K562 (cell line): ENCODE measurements at regions not wholly inside any gene's neighbourhood (a gene's known extent, or its start where the extent isn't known, plus 50 kb on each side); places are given as distances from the start of the nearest gene placed in this dataset.

Experiments
- ATAC-seq: fragments of 200-7000 bp; cut with Tn5 transposase; 3 replicates; pipeline ENCODE4 v1.9.1; 2020; ENCODE audit warnings: moderate library complexity
- BruUV-seq: library from RNA; stranded (reverse); fragments of 400-500 nt; replicated peaks from 2 replicates; lab custom pipeline; 2021; lab: Mats Ljungman, UMichigan
- CTCF ChIA-PET: fragments of 300-600 bp; formaldehyde crosslinking; extraction: SDS; loops from one replicate; lab custom pipeline; 2021; ENCODE audit warnings: low intra/inter-chr PET ratio; lab: Yijun Ruan, JAX
- POLR2A ChIA-PET: fragments of 300-600, 350-650 bp; sonication (Branson Sonifier 250); formaldehyde crosslinking; extraction: SDS; loops from one replicate; lab custom pipeline; 2021; ENCODE audit warnings: antibody characterized with exemption, inconsistent platforms; lab: Yijun Ruan, JAX
- DNase-seq, 4 experiments: peaks; one replicate each; pipeline versions ENCODE4 v3.0.0 to v3.0.0-alpha.2; 2011 to 2018; ENCODE audit warnings: low spot score in 3 of 4, mixed read lengths in 3 of 4; ENCODE audit errors: extremely low read depth in 1 of 4
- FAIRE-seq: peaks from 2 replicates; lab custom pipeline; 2011; peaks lifted over from hg19 to GRCh38; lab: Jason Lieb, UNC
- H2AFZ ChIP-seq: 2 replicates; pipeline ENCODE4 v1.6.0; 2011; ENCODE audit warnings: low read depth, low read length, control low read depth, inconsistent platforms
- H3K27ac ChIP-seq: fragments of 200-600 bp; 3 replicates; pipeline ENCODE4 v1.8.0; 2011; ENCODE audit warnings: low read depth, mild to moderate bottlenecking, control low read depth, inconsistent platforms, low read length, moderate library complexity, mixed read lengths; ENCODE audit errors: extremely low read depth
- H3K27me3 ChIP-seq, 2 experiments: fragments of 300-600 bp in 1 of 2; 2 replicates in 1 of 2; 3 replicates in 1 of 2; pipeline versions ENCODE4 v1.6.0 to v1.8.0; 2011; ENCODE audit warnings: inconsistent platforms in 2 of 2, low read length in 2 of 2, mild to moderate bottlenecking in 1 of 2, mixed read lengths in 1 of 2, moderate library complexity in 1 of 2; ENCODE audit not compliant: control insufficient read depth in 2 of 2, insufficient read depth in 2 of 2
- H3K36me3 ChIP-seq: fragments of 300-600 bp; 3 replicates; pipeline ENCODE4 v1.8.0; 2011; ENCODE audit warnings: mild to moderate bottlenecking, low read length, inconsistent platforms; ENCODE audit not compliant: control insufficient read depth, insufficient read depth
- H3K4me1 ChIP-seq, 2 experiments: fragments of 200-600 bp in 1 of 2; replicated peaks in 1 of 2; 2 replicates in 1 of 2; 3 replicates in 1 of 2; pipeline versions ENCODE4 v1.5.1 to v1.8.0; 2011; ENCODE audit warnings: inconsistent platforms in 2 of 2, low read length in 2 of 2, mild to moderate bottlenecking in 1 of 2, mixed read lengths in 1 of 2, moderate library complexity in 1 of 2; ENCODE audit not compliant: control insufficient read depth in 2 of 2, insufficient read depth in 2 of 2
- H3K4me2 ChIP-seq: 2 replicates; pipeline ENCODE4 v1.6.1; 2011; ENCODE audit warnings: low read length, control low read depth, inconsistent platforms, mixed read lengths; ENCODE audit not compliant: insufficient read depth
- H3K4me3 ChIP-seq: fragments of 200-600 bp; sonication (generic), shearing (Covaris generic); 2 replicates; pipeline ENCODE4 v1.5.1; 2016; ENCODE audit warnings: control low read depth, inconsistent platforms
- H3K79me2 ChIP-seq: fragments of 200-600 bp; 3 replicates; pipeline ENCODE4 v1.8.0; 2011; ENCODE audit warnings: low read length, inconsistent platforms; ENCODE audit not compliant: control insufficient read depth, insufficient read depth
- H3K9ac ChIP-seq, 2 experiments: 2 replicates each; pipeline versions ENCODE4 v1.6.0 to v1.6.1; 2011; ENCODE audit warnings: low read depth in 2 of 2, low read length in 2 of 2, control low read depth in 1 of 2, inconsistent platforms in 1 of 2, mild to moderate bottlenecking in 1 of 2, mixed read lengths in 1 of 2; ENCODE audit not compliant: insufficient read depth in 1 of 2
- H3K9me1 ChIP-seq: one replicate; pipeline ENCODE4 v1.6.0; 2011; ENCODE audit warnings: inconsistent platforms, mild to moderate bottlenecking, low read length, moderate library complexity; ENCODE audit not compliant: control insufficient read depth, insufficient read depth
- H3K9me3 ChIP-seq: replicated peaks from 2 replicates; pipeline ENCODE4 v1.5.1; 2011; ENCODE audit warnings: low read depth, low read length, inconsistent platforms; ENCODE audit not compliant: control insufficient read depth, insufficient read depth
- H4K20me1 ChIP-seq: replicated peaks from 2 replicates; pipeline ENCODE4 v1.6.1; 2011; ENCODE audit warnings: low read length, inconsistent platforms, mixed read lengths; ENCODE audit not compliant: control insufficient read depth, insufficient read depth
- DACH1 ChIP-seq: fragments of 450-650 bp; IDR thresholded peaks from 2 replicates; pipeline ENCODE4 v1.6.1; 2018; ENCODE audit not compliant: partially characterized antibody
- ELF1 ChIP-seq: fragments of 200-800 bp; sonication (Bioruptor generic); IDR thresholded peaks from 2 replicates; pipeline ENCODE4 v1.6.1; 2016; ENCODE audit warnings: missing genetic modification characterization, missing compliant biosample characterization
- EP300 ChIP-seq: IDR thresholded peaks from 2 replicates; pipeline ENCODE4 v1.6.1; 2012; ENCODE audit warnings: low read length, improper control_type of control experiment
- JUND ChIP-seq, 2 experiments: IDR thresholded peaks; 2 replicates in 1 of 2; 3 replicates in 1 of 2; pipeline ENCODE4 v1.6.1; 2011; ENCODE audit warnings: borderline replicate concordance in 2 of 2, low read depth in 2 of 2, low read length in 2 of 2, improper control_type of control experiment in 1 of 2, missing biosample characterization in 1 of 2, missing genetic modification characterization in 1 of 2, missing genetic modification reagents in 1 of 2
- KLF6 ChIP-seq: fragments of 250-450 bp; sonication (Bioruptor Pico); IDR thresholded peaks from 2 replicates; pipeline ENCODE4 v1.4.0; 2020; ENCODE audit warnings: mild to moderate bottlenecking, moderate library complexity, borderline replicate concordance
- NFE2L1 ChIP-seq: fragments of 450-650 bp; IDR thresholded peaks from 2 replicates; pipeline ENCODE4 v1.6.1; 2016; ENCODE audit warnings: missing genetic modification characterization, low read depth, mild to moderate bottlenecking, missing compliant biosample characterization, moderate library complexity, borderline replicate concordance
- NONO ChIP-seq, 2 experiments: fragments of 200-400 bp in 1 of 2; fragments of 450-650 bp in 1 of 2; formaldehyde crosslinking in 1 of 2; IDR thresholded peaks; 2 replicates each; pipeline ENCODE4 v1.6.1; 2017; ENCODE audit warnings: low read depth in 2 of 2, mild to moderate bottlenecking in 2 of 2, moderate library complexity in 2 of 2, low read length in 1 of 2
- PTTG1 ChIP-seq: fragments of 450-650 bp; IDR thresholded peaks from 2 replicates; pipeline ENCODE4 v1.6.1; 2016; ENCODE audit warnings: low read depth, mild to moderate bottlenecking, missing genetic modification characterization, missing compliant biosample characterization
- TBP ChIP-seq: optimal IDR thresholded peaks from 2 replicates; pipeline ENCODE3; 2011; ENCODE audit warnings: low read depth, low read length, improper control_type of control experiment
- ZNF311 ChIP-seq: fragments of 250-450 bp; sonication (Bioruptor Pico); IDR thresholded peaks from 2 replicates; pipeline ENCODE4 v1.4.0; 2020; ENCODE audit warnings: mild to moderate bottlenecking, moderate library complexity
- ZNF584 ChIP-seq: fragments of 200-800 bp; sonication (Bioruptor generic); IDR thresholded peaks from 2 replicates; pipeline ENCODE4 v1.6.1; 2016; ENCODE audit warnings: low read depth, mild to moderate bottlenecking, missing genetic modification characterization, missing compliant biosample characterization
- WGBS: fragments of 100-300 bp; shearing (Covaris generic); methylation state at CpG from one replicate; pipeline ENCODE4 v1.1.6; 2016; ENCODE audit warnings: low coverage, mixed read lengths; ENCODE audit not compliant: insufficient coverage; ENCODE audit errors: missing lambda C conversion rate; 5-methylcytosine and 5-hydroxymethylcytosine counted together
- in situ Hi-C: fragments of 300-500 bp; cut with MboI; formaldehyde crosslinking; loops from 4 replicates; pipeline ENCODE4 v1.15.0; 2018; ENCODE audit warnings: inconsistent platforms, mixed read lengths
- intact Hi-C: fragments of 100-400 bp; cut with micrococcal nuclease; formaldehyde crosslinking; loops from 2 replicates; pipeline ENCODE4 v1.14.2; 2022
- TF ChIP-seq, protein P1 (sequence below): sonication (generic); formaldehyde crosslinking; IDR thresholded peaks from 2 replicates; pipeline ENCODE4 v1.5.0; 2020; ENCODE audit warnings: missing genetic modification reagents
- TF ChIP-seq, protein P2 (sequence below): fragments of 250-450 bp; sonication (Bioruptor Pico); IDR thresholded peaks from 2 replicates; pipeline ENCODE4 v1.4.0; 2020

- Histone ChIP-seq H3K27me3 (no peaks in the 10 kb centered on the region), H3K4me2 (peak overlapping the region; percentile 81), H4K20me1 (no peaks in the 10 kb centered on the region), H3K9me1 (no peaks in the 10 kb centered on the region), H2AFZ (peak overlapping the region; percentile 95), H3K79me2 (no peaks in the 10 kb centered on the region), H3K4me3 (no peak overlapping the region), H3K4me1 (peaks cover 4 to 91% of the 10 kb centered on the region in 2 experiments; a peak in 4 of 5 replicates), H3K36me3 (no peaks in the 10 kb centered on the region), H3K9ac (peak overlapping the region; percentile 50 to 86; a peak in 3 of 4 replicates), H3K27ac (peak overlapping the region; percentile 96), H3K9me3 (no peaks in the 10 kb centered on the region)
- intact Hi-C loops (loop anchor here (5.0 kb wide), 2 partner anchors 69 to 249 kb away; no protein-coding TSS in a partner anchor), in situ Hi-C loops (no loop called here)
- no TSS peak for BruUV-seq
- WGBS = 9% methylated on average over 7 of the region's 7 CpGs
- POLR2A ChIA-PET = interaction anchor here (0.8 to 3.5 kb wide), 12 partner anchors 10 to 306 kb away, joined by 3 to 36 read pairs (median 3); no protein-coding TSS in a partner anchor
- DNase-seq (peak in 1 of 4 experiments; percentile 57), FAIRE-seq (no peak), ATAC-seq (peak; percentile 17)
- CTCF ChIA-PET = no interaction called here
- 0 out of 2 replicates have a peak, but pooled peaks have one; percentile 39 for TF ChIP-seq ELF1 (tag)
- TF ChIP-seq TBP = peak; percentile 16
- 0 out of 2 replicates have a peak, but pooled peaks have one; percentile 43 for TF ChIP-seq PTTG1 (tag)
- TF ChIP-seq, protein P1, sequence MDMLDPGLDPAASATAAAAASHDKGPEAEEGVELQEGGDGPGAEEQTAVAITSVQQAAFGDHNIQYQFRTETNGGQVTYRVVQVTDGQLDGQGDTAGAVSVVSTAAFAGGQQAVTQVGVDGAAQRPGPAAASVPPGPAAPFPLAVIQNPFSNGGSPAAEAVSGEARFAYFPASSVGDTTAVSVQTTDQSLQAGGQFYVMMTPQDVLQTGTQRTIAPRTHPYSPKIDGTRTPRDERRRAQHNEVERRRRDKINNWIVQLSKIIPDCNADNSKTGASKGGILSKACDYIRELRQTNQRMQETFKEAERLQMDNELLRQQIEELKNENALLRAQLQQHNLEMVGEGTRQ (CRISPR knock-in tag) = no peak
- 0 out of 2 replicates have a peak, but pooled peaks have one; percentile 34 for TF ChIP-seq KLF6 (CRISPR knock-in tag)
- TF ChIP-seq, protein P2, sequence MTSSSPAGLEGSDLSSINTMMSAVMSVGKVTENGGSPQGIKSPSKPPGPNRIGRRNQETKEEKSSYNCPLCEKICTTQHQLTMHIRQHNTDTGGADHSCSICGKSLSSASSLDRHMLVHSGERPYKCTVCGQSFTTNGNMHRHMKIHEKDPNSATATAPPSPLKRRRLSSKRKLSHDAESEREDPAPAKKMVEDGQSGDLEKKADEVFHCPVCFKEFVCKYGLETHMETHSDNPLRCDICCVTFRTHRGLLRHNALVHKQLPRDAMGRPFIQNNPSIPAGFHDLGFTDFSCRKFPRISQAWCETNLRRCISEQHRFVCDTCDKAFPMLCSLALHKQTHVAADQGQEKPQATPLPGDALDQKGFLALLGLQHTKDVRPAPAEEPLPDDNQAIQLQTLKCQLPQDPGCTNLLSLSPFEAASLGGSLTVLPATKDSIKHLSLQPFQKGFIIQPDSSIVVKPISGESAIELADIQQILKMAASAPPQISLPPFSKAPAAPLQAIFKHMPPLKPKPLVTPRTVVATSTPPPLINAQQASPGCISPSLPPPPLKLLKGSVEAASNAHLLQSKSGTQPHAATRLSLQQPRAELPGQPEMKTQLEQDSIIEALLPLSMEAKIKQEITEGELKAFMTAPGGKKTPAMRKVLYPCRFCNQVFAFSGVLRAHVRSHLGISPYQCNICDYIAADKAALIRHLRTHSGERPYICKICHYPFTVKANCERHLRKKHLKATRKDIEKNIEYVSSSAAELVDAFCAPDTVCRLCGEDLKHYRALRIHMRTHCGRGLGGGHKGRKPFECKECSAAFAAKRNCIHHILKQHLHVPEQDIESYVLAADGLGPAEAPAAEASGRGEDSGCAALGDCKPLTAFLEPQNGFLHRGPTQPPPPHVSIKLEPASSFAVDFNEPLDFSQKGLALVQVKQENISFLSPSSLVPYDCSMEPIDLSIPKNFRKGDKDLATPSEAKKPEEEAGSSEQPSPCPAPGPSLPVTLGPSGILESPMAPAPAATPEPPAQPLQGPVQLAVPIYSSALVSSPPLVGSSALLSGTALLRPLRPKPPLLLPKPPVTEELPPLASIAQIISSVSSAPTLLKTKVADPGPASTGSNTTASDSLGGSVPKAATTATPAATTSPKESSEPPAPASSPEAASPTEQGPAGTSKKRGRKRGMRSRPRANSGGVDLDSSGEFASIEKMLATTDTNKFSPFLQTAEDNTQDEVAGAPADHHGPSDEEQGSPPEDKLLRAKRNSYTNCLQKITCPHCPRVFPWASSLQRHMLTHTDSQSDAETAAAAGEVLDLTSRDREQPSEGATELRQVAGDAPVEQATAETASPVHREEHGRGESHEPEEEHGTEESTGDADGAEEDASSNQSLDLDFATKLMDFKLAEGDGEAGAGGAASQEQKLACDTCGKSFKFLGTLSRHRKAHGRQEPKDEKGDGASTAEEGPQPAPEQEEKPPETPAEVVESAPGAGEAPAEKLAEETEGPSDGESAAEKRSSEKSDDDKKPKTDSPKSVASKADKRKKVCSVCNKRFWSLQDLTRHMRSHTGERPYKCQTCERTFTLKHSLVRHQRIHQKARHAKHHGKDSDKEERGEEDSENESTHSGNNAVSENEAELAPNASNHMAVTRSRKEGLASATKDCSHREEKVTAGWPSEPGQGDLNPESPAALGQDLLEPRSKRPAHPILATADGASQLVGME (CRISPR knock-in tag) = peak; percentile 1; the same call in 1 of the 2 replicates
- peak; percentile 10 for TF ChIP-seq DACH1
- no peak for TF ChIP-seq NONO (IDR thresholded peaks at IDR 0.05; ENCODE audit: low read depth in 2 of 2, low read length in 1 of 2)
- TF ChIP-seq ZNF584 (CRISPR knock-in tag) = peak; percentile 79; the same call in 1 of the 2 replicates
- TF ChIP-seq EP300 = 0 out of 2 replicates have a peak, but pooled peaks have one; percentile 1
- peak; percentile 14; the same call in 1 of the 2 replicates for TF ChIP-seq ZNF311
- peak; percentile 32; the same call in 1 of the 2 replicates for TF ChIP-seq JUND (IDR thresholded peaks at IDR 0.05; ENCODE audit: borderline replicate concordance, low read depth, low read length)
- TF ChIP-seq JUND (tag; IDR thresholded peaks at IDR 0.05; ENCODE audit: borderline replicate concordance, low read depth, low read length) = no peak
- peak; percentile 11; the same call in 1 of the 2 replicates for TF ChIP-seq NFE2L1 (tag)
Observed at GRCh38 chr6:146912730-146913685, 291.2 kb upstream of the STXBP5 start.
